Activated CD4-positive, alpha-beta T cell treated with anti-CD3 and anti-CD28 coated beads, Interleukin-2, amount 10 ng/mL, durations not matched to agents 24 days and 14 days (primary cell): ENCODE measurements at regions not wholly inside any gene's neighbourhood (a gene's known extent, or its start where the extent isn't known, plus 50 kb on each side); places are given as distances from the start of the nearest gene placed in this dataset.

Source experiments
- DNase-seq: peaks from one replicate; pipeline ENCODE4 v3.0.0; 2022
- H3K27ac Mint-ChIP-seq: one replicate; pipeline ENCODE4 v1.8.0; 2022; ENCODE audit warnings: mild to moderate bottlenecking, mixed read lengths
- H3K27me3 Mint-ChIP-seq: one replicate; pipeline ENCODE4 v1.8.0; 2022; ENCODE audit warnings: mixed read lengths
- H3K36me3 Mint-ChIP-seq: one replicate; pipeline ENCODE4 v1.8.0; 2022; ENCODE audit warnings: low read depth, mild to moderate bottlenecking, mixed read lengths
- H3K4me1 Mint-ChIP-seq: one replicate; pipeline ENCODE4 v1.8.0; 2021; ENCODE audit warnings: mixed read lengths
- H3K4me3 Mint-ChIP-seq: one replicate; pipeline ENCODE4 v1.8.0; 2022; ENCODE audit warnings: mild to moderate bottlenecking, moderate library complexity, mixed read lengths
- H3K9me3 Mint-ChIP-seq: one replicate; pipeline ENCODE4 v1.8.0; 2021; ENCODE audit warnings: mixed read lengths
- intact Hi-C: fragments of 100-400 bp; cut with micrococcal nuclease; formaldehyde crosslinking; loops from one replicate; pipeline ENCODE4 v1.15.1; 2023

DNA sequence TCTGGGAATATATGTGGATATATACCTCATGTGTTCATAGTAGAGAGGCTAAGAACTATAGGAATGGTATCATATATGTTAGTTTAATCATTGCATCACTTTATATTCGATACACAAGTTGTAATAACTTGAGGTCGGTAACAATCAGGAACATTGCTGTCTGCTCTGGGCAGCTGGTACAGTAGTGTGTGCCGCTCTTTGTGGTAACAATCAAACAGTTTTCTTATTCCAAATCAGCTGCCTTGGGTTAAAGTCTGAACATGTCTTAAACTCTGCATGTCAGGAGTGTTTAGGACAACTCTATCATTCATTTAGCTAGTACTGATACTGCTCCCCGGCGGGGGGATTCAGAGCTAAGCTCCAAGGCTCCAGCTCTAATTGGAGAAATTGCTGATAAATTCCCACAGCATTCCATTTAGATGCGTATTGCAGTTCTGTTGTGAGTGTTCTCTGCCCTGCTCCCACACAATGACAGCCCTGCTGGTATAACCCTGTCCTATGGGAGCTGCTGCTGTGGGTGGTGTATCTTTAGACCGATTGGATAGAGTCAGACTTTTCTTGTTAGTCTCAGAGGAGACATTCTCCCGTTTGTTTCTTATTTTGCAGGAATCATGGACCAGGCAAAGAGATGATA, 707.5 kb upstream of the FZD8 start:
- Mint-ChIP-seq H3K4me3 (no peak overlapping the region), H3K9me3 (peaks cover 11% of the 10 kb centered on the region), H3K27ac (no peak overlapping the region), H3K4me1 (no peaks in the 10 kb centered on the region), H3K27me3 (no peaks in the 10 kb centered on the region), H3K36me3 (no peaks in the 10 kb centered on the region)
- intact Hi-C loops = no loop called here
- no peak for DNase-seq

DNA sequence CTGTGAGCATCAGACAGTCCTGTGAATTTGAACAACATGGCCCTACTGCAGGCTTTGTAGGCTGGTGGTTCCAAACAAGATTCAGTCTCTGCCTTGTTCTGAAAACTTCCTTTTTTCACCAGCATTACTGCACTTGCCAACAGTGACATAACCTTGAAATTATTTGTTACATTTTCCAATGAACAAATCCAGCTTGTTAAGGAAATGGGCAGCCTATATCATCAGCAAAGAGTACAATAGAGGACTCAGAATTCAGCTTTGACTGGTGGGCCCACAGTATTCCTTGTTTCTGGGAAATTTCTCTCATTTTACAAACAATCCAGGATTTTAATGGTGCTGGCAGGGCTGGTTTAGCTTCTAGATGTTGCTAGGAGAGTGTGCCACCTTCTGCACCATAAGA, 703.7 kb upstream of the FZD8 start:
- H3K27ac Mint-ChIP-seq = no peak overlapping the region
- H3K4me3 Mint-ChIP-seq = no peak overlapping the region
- H3K27me3 Mint-ChIP-seq = no peaks in the 10 kb centered on the region
- DNase-seq = no peak
- H3K36me3 Mint-ChIP-seq = no peaks in the 10 kb centered on the region
- intact Hi-C loops = no loop called here
- H3K4me1 Mint-ChIP-seq = no peaks in the 10 kb centered on the region
- H3K9me3 Mint-ChIP-seq = peaks cover 13% of the 10 kb centered on the region

DNA sequence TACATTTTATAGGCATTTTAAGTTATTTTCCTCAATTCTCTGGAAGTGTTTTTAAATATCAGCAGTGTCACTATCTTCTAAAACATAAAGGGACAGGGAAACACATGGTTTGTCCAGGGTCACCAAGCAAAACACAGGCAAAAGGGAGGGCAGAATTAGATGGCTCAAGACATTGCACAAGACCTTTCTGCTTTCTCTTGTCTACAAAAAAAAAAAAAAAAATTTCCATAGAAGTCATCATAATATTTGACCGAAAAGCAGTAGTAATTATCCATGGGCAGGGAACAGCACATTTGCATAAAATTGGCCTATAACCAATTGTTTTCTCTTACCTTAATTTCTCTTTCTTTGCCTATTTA, 703.1 kb upstream of the FZD8 start:
- peaks cover 13% of the 10 kb centered on the region for H3K9me3 Mint-ChIP-seq
- no peaks in the 10 kb centered on the region for H3K4me1 Mint-ChIP-seq
- no peak overlapping the region for H3K27ac Mint-ChIP-seq
- no peaks in the 10 kb centered on the region for H3K36me3 Mint-ChIP-seq
- no peak for DNase-seq
- H3K4me3 Mint-ChIP-seq = no peak overlapping the region
- intact Hi-C loops = no loop called here
- H3K27me3 Mint-ChIP-seq = no peaks in the 10 kb centered on the region

DNA sequence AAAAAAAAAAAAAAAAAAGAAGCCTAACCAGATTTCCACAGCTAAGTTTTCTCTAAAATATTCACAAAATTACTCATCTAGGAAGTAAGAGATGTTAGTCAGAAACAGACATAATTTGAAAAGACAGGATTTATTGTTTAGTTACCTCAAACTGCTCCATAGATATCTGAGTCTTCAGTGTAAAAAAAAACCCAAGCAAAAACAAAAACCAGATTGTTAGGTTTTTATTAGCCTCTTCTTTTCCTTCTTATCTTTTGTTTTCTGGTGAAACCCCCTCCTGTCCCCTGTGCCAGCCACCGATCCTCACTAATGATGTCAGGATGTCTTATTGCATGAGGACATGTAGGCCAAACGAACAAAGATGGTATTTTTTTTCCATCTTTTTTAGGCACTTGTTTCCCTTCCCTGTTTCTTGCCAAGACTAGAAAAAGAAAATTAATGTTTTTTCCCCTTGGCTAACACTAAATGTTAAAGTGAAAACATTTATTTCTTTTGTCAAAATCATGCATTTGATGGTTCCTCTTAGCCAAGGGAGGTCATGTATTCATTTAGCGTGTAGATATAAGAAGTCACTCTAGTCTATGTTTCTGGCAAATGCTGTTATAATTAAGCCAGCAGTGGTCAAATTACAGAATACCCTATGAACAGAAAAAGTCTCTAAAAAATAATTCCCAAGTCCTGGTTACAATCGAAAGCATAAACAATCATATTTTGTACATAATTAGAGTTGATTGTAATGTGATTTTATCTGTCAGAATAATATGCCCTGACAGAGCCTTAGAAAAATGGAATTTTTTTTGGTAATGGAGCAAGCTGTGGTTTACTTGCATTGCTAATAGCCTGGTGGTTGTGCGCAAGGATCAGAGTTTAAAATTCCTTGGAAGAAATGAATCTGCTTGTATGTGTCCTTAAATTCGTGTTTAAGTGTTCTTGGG, 702.4 kb upstream of the FZD8 start:
- DNase-seq = no peak
- intact Hi-C loops = no loop called here
- Mint-ChIP-seq H3K9me3 (peaks cover 13% of the 10 kb centered on the region), H3K27ac (no peak overlapping the region), H3K4me1 (no peaks in the 10 kb centered on the region), H3K27me3 (no peaks in the 10 kb centered on the region), H3K36me3 (no peaks in the 10 kb centered on the region), H3K4me3 (no peak overlapping the region)

DNA sequence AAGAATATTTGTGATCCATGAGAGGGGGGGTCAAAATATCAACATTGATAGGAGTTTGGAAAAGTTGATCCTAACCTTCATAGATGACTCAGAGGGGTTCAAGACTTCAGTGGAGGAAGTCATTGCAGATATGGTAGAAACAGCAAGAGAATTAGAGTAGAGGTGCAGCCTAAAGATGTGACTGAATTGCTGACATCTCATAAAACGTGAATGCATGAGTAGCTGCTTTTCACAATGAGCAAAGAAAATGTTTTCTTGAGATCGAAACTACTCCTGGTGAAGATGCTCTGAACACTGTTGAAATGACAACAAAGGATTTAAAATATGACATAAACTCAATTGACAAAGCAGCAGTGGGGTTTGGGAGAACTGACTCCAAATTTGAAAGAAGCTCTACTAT, 700.7 kb upstream of the FZD8 start:
- no peaks in the 10 kb centered on the region for H3K36me3 Mint-ChIP-seq
- no peaks in the 10 kb centered on the region for H3K4me1 Mint-ChIP-seq
- H3K9me3 Mint-ChIP-seq = peaks cover 12% of the 10 kb centered on the region
- no peak overlapping the region for H3K27ac Mint-ChIP-seq
- H3K27me3 Mint-ChIP-seq = no peaks in the 10 kb centered on the region
- intact Hi-C loops = no loop called here
- H3K4me3 Mint-ChIP-seq = no peak overlapping the region
- DNase-seq = no peak

GRCh38 chr10:36341471-36341870, 699.4 kb upstream of the FZD8 start:
- Mint-ChIP-seq H3K9me3 (peaks cover 10% of the 10 kb centered on the region), H3K27ac (no peak overlapping the region), H3K27me3 (no peaks in the 10 kb centered on the region), H3K4me3 (no peak overlapping the region), H3K36me3 (no peaks in the 10 kb centered on the region), H3K4me1 (no peaks in the 10 kb centered on the region)
- intact Hi-C loops = no loop called here
- DNase-seq = no peak

DNA sequence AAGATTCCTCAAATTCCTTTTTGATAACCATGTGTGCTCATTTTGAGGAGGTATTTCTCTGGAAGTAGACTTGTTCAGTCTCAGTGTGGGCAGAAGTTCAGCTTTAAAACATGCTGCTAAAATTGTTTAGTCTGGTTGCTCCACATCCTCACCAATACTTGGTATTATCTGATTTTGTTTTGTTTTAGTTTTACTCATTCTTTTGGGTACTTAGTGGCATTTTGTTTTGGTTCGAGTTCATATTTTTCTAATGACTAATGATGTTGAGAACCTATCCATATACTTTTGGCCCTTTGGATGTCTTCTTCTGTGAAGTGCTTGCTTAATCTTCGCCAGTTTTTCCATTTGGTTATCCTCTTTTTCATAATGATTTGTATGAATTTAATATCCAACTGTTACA, 694.2 kb upstream of the FZD8 start:
- Mint-ChIP-seq H3K36me3 (no peaks in the 10 kb centered on the region), H3K9me3 (no peaks in the 10 kb centered on the region), H3K4me3 (no peak overlapping the region), H3K4me1 (no peaks in the 10 kb centered on the region), H3K27me3 (no peaks in the 10 kb centered on the region), H3K27ac (no peak overlapping the region)
- DNase-seq = no peak
- intact Hi-C loops = no loop called here

GRCh38 chr10:36333446-36333845, 691.4 kb upstream of the FZD8 start:
- Mint-ChIP-seq H3K4me1 (no peaks in the 10 kb centered on the region), H3K36me3 (no peaks in the 10 kb centered on the region), H3K27ac (no peak overlapping the region), H3K4me3 (no peak overlapping the region), H3K9me3 (no peaks in the 10 kb centered on the region), H3K27me3 (no peaks in the 10 kb centered on the region)
- intact Hi-C loops = no loop called here
- no peak for DNase-seq

DNA sequence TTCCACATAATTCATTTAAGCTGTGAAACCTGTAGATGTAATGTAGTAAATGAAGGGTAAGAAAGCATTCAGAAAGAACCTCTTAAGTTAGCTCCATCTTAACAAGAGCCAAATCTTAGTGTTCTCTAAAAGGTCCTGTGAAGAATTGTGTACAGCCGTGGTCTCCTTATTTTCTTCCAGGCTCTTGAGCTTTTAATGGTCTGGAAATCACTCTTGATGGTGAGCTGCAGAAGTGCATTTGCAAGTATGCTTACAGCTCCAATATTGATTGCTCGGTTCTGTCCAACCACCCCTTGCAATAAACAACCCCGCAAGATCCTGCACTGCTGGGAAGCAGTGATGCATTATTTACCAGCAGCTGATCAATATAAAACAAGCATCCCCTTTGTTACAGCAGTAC, 690.8 kb upstream of the FZD8 start:
- Mint-ChIP-seq H3K9me3 (no peaks in the 10 kb centered on the region), H3K4me3 (no peak overlapping the region), H3K4me1 (no peaks in the 10 kb centered on the region), H3K36me3 (no peaks in the 10 kb centered on the region), H3K27ac (no peak overlapping the region), H3K27me3 (no peaks in the 10 kb centered on the region)
- peak; percentile 16 for DNase-seq
- intact Hi-C loops = no loop called here

DNA sequence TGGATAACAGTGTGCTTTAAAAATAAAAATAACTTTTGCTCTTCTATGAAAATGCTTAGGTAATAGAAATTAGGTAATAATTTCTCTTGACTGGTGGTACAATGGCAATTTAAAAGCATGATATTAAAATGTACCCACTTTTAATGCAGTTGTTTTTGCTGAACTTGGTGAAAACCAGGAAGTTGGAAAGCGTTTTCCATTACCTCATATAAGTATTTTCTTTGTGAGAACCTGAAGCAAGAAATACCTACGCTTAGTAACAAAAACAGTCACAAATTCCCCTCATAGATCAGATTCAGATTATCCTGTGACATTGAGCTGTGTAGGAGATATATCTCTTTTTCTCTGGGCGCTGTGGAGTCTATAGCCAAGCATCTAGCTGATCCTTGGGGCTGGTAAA, 689.0 kb upstream of the FZD8 start:
- H3K27me3 Mint-ChIP-seq = no peaks in the 10 kb centered on the region
- no peak overlapping the region for H3K4me3 Mint-ChIP-seq
- H3K4me1 Mint-ChIP-seq = no peaks in the 10 kb centered on the region
- no peak overlapping the region for H3K27ac Mint-ChIP-seq
- no peak for DNase-seq
- H3K9me3 Mint-ChIP-seq = no peaks in the 10 kb centered on the region
- H3K36me3 Mint-ChIP-seq = no peaks in the 10 kb centered on the region
- intact Hi-C loops = no loop called here

- no peak overlapping the region for H3K27ac Mint-ChIP-seq
- H3K27me3 Mint-ChIP-seq = no peaks in the 10 kb centered on the region
- H3K4me3 Mint-ChIP-seq = no peak overlapping the region
- no peaks in the 10 kb centered on the region for H3K36me3 Mint-ChIP-seq
- no peaks in the 10 kb centered on the region for H3K4me1 Mint-ChIP-seq
- H3K9me3 Mint-ChIP-seq = peaks cover 12% of the 10 kb centered on the region
- intact Hi-C loops = no loop called here
- no peak for DNase-seq
These were observed 683.7 kb upstream of the FZD8 start for GRCh38 chr10:36325815-36326214.

- Mint-ChIP-seq H3K36me3 (no peaks in the 10 kb centered on the region), H3K27me3 (no peaks in the 10 kb centered on the region), H3K9me3 (peaks cover 16% of the 10 kb centered on the region), H3K4me1 (no peaks in the 10 kb centered on the region), H3K4me3 (no peak overlapping the region), H3K27ac (no peak overlapping the region)
- DNase-seq = no peak
- intact Hi-C loops = no loop called here
These were observed 682.7 kb upstream of the FZD8 start for GRCh38 chr10:36324831-36325230.

DNA sequence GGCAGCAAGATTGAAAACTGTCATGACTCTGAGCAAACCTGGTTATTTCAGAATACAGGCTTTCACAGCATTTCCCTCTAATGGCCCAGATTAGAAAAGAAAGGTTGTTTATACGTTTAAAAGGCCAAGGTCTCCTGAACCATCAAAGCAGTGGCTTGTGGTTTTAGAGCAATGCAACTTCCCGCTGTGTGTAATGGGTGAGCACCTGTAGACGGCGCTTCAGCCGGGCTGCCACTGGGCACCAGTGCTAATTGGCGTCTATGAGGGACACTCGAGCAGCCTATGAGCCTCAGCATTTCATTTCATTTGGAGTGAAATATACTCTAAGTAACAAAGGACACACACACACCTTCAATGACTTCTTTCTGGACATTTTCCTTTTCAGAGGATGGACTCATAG, 671.0 kb upstream of the FZD8 start:
- no peak overlapping the region for H3K27ac Mint-ChIP-seq
- H3K27me3 Mint-ChIP-seq = no peaks in the 10 kb centered on the region
- DNase-seq = no peak
- H3K4me3 Mint-ChIP-seq = no peak overlapping the region
- intact Hi-C loops = no loop called here
- H3K9me3 Mint-ChIP-seq = peaks cover 3% of the 10 kb centered on the region
- H3K36me3 Mint-ChIP-seq = no peaks in the 10 kb centered on the region
- H3K4me1 Mint-ChIP-seq = no peaks in the 10 kb centered on the region

DNA sequence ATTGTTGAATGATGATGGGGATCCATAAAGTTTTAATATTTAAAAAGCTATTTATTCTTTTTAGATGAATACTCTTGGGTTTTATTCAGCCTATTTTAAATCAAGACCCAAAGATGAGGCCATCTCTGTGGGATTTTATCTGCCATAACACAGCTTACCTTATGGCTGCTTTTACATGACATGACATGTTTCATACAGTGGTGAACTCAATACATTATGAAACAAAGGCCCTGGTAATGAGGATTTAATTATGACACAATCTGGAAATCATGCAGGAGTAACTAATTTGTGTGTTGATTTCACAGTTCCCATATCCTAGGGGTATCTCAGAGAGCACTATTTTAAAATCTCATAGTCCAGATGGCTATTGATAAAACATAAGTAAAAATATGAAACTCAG, 661.8 kb upstream of the FZD8 start:
- Mint-ChIP-seq H3K4me1 (no peaks in the 10 kb centered on the region), H3K27ac (no peak overlapping the region), H3K9me3 (no peaks in the 10 kb centered on the region), H3K36me3 (no peaks in the 10 kb centered on the region), H3K27me3 (no peaks in the 10 kb centered on the region), H3K4me3 (no peak overlapping the region)
- no peak for DNase-seq
- intact Hi-C loops = no loop called here

- H3K4me3 Mint-ChIP-seq = no peak overlapping the region
- H3K9me3 Mint-ChIP-seq = no peaks in the 10 kb centered on the region
- no peaks in the 10 kb centered on the region for H3K4me1 Mint-ChIP-seq
- H3K36me3 Mint-ChIP-seq = no peaks in the 10 kb centered on the region
- no peak overlapping the region for H3K27ac Mint-ChIP-seq
- intact Hi-C loops = no loop called here
- DNase-seq = no peak
- no peaks in the 10 kb centered on the region for H3K27me3 Mint-ChIP-seq
These were observed 660.0 kb upstream of the FZD8 start for GRCh38 chr10:36302086-36302485.
